PC-3 (cell line): ENCODE measurements at regions not wholly inside any gene's neighbourhood (a gene's known extent, or its start where the extent isn't known, plus 50 kb on each side); places are given as distances from the start of the nearest gene placed in this dataset.

ENCODE experiments used
- ATAC-seq: fragments of 200-7000 bp; cut with Tn5 transposase; 2 replicates; pipeline ENCODE4 v1.9.1; 2020; ENCODE audit warnings: mild to moderate bottlenecking, moderate library complexity
- BruUV-seq: library from RNA; stranded (reverse); fragments of 400-500 nt; replicated peaks from 2 replicates; lab custom pipeline; 2021; lab: Mats Ljungman, UMichigan
- CTCF ChIA-PET: fragments of 300-600 bp; sonication (Branson Sonifier 250); formaldehyde crosslinking; loops from one replicate; lab custom pipeline; 2022; ENCODE audit warnings: antibody characterized with exemption; lab: Charles Lee
- POLR2A ChIA-PET: fragments of 300-600 bp; sonication (Branson Sonifier 250); formaldehyde crosslinking; loops from one replicate; lab custom pipeline; 2022; ENCODE audit warnings: antibody characterized with exemption; ENCODE audit not compliant: unreplicated experiment; lab: Charles Lee
- DNase-seq: peaks from one replicate; pipeline ENCODE4 v3.0.0-alpha.2; 2015
- H2AFZ ChIP-seq: fragments of 300-600 bp; sonication (generic); 2 replicates; pipeline ENCODE4 v1.6.0; 2016; ENCODE audit warnings: antibody characterized with exemption, low read length
- H3F3A ChIP-seq: fragments of 300-600 bp; sonication (generic); one replicate; pipeline ENCODE4 v1.6.0; 2017; ENCODE audit warnings: antibody characterized with exemption, low read length, control low read depth, mild to moderate bottlenecking; ENCODE audit not compliant: unreplicated experiment
- H3K27ac ChIP-seq: fragments of 300-600 bp; sonication (generic); 2 replicates; pipeline ENCODE4 v1.5.1; 2016; ENCODE audit warnings: mild to moderate bottlenecking, low read length
- H3K27me3 ChIP-seq: fragments of 300-600 bp; sonication (generic); 2 replicates; pipeline ENCODE4 v1.6.1; 2016; ENCODE audit warnings: low read length, mixed read lengths
- H3K36me3 ChIP-seq: fragments of 300-600 bp; sonication (generic); 2 replicates; pipeline ENCODE4 v1.6.1; 2016; ENCODE audit warnings: low read depth, mixed run types, low read length, mixed read lengths
- H3K4me1 ChIP-seq: fragments of 300-600 bp; sonication (generic); 2 replicates; pipeline ENCODE4 v1.5.1; 2016; ENCODE audit warnings: low read length; ENCODE audit not compliant: insufficient read depth
- H3K4me2 ChIP-seq: fragments of 300-600 bp; sonication (generic); 2 replicates; pipeline ENCODE4 v1.6.0; 2016; ENCODE audit warnings: low read length
- H3K4me3 ChIP-seq: fragments of 300-600 bp; sonication (generic); 2 replicates; pipeline ENCODE4 v1.5.1; 2016; ENCODE audit warnings: mild to moderate bottlenecking, low read length, mixed read lengths
- H3K79me2 ChIP-seq: fragments of 300-600 bp; sonication (generic); 2 replicates; pipeline ENCODE4 v1.6.1; 2017; ENCODE audit warnings: low read length, mixed read lengths
- H3K9ac ChIP-seq: fragments of 300-600 bp; sonication (generic); 2 replicates; pipeline ENCODE4 v1.6.0; 2016; ENCODE audit warnings: mild to moderate bottlenecking, low read length
- H3K9me2 ChIP-seq: fragments of 300-600 bp; sonication (generic); replicated peaks from 2 replicates; pipeline ENCODE4 v1.6.1; 2016; ENCODE audit warnings: mixed run types, low read length, mixed read lengths
- H3K9me3 ChIP-seq: fragments of 300-600 bp; sonication (generic); 2 replicates; pipeline ENCODE4 v1.6.1; 2016; ENCODE audit warnings: low read length, mixed read lengths
- H4K20me1 ChIP-seq: fragments of 300-600 bp; sonication (generic); 2 replicates; pipeline ENCODE4 v1.6.1; 2016; ENCODE audit warnings: low read length, mixed read lengths
- CTCF ChIP-seq: fragments of 300-600 bp; sonication (generic); conservative IDR thresholded peaks from 2 replicates; pipeline ENCODE4 v1.5.1; 2017; ENCODE audit warnings: antibody characterized with exemption, low read depth, mild to moderate bottlenecking, low read length
- EZH2 ChIP-seq: fragments of 300-600 bp; sonication (generic); IDR thresholded peaks from one replicate; pipeline ENCODE4 v1.6.1; 2017; ENCODE audit warnings: antibody characterized with exemption, mild to moderate bottlenecking, low read length; ENCODE audit not compliant: unreplicated experiment
- EZH2phosphoT487 ChIP-seq: fragments of 300-600 bp; sonication (generic); IDR thresholded peaks from 2 replicates; pipeline ENCODE4 v1.6.1; 2018; ENCODE audit warnings: mild to moderate bottlenecking, antibody characterized with exemption, low read length, borderline replicate concordance
- intact Hi-C: fragments of 100-400 bp; cut with micrococcal nuclease; formaldehyde crosslinking; loops from 2 replicates; pipeline ENCODE4 v1.9.0; 2023

- no peak for ATAC-seq
- Histone ChIP-seq H3K4me1 (no peaks in the 10 kb centered on the region), H3K27ac (no peak overlapping the region), H3K9me2 (no peaks in the 10 kb centered on the region), H3K27me3 (peaks cover 5% of the 10 kb centered on the region; the same call in 1 of the 2 replicates), H3F3A (no peaks in the 10 kb centered on the region), H2AFZ (no peak overlapping the region), H4K20me1 (no peaks in the 10 kb centered on the region), H3K36me3 (no peaks in the 10 kb centered on the region), H3K79me2 (no peaks in the 10 kb centered on the region), H3K9me3 (no peaks in the 10 kb centered on the region), H3K4me3 (no peak overlapping the region), H3K4me2 (no peak overlapping the region), H3K9ac (no peak overlapping the region)
- BruUV-seq: no TSS peak
- CTCF ChIA-PET: no interaction called here
- intact Hi-C loops: no loop called here
- POLR2A ChIA-PET: no interaction called here
- no peak for DNase-seq
- TF ChIP-seq EZH2 (no peak), EZH2phosphoT487 (no peak), CTCF (no peak)
Observed at GRCh38 chr20:22915512-22915911, 119.6 kb upstream of the SSTR4 start.

GRCh38 chr20:22916021-22916842 lies 118.9 kb upstream of the SSTR4 start:
- intact Hi-C loops: no loop called here
- H3K4me1 ChIP-seq: peaks cover 7% of the 10 kb centered on the region
- DNase-seq: no peak
- H4K20me1 ChIP-seq: no peaks in the 10 kb centered on the region
- H3K9me2 ChIP-seq: no peaks in the 10 kb centered on the region
- no peaks in the 10 kb centered on the region for H3K36me3 ChIP-seq
- no peak overlapping the region for H3K4me3 ChIP-seq
- no peak overlapping the region for H2AFZ ChIP-seq
- H3F3A ChIP-seq: no peaks in the 10 kb centered on the region
- no peak for ATAC-seq
- H3K9me3 ChIP-seq: no peaks in the 10 kb centered on the region
- BruUV-seq: no TSS peak
- ChIA-PET CTCF (no interaction called here), POLR2A (no interaction called here)
- H3K79me2 ChIP-seq: no peaks in the 10 kb centered on the region
- no peak overlapping the region for H3K9ac ChIP-seq
- no peak for TF ChIP-seq CTCF
- no peak for TF ChIP-seq EZH2phosphoT487
- no peak for TF ChIP-seq EZH2
- no peak overlapping the region for H3K4me2 ChIP-seq
- no peak overlapping the region for H3K27ac ChIP-seq
- peaks cover 5% of the 10 kb centered on the region; the same call in 1 of the 2 replicates for H3K27me3 ChIP-seq
